ENCODE measurements at regions not wholly inside any gene's neighbourhood (a gene's known extent, or its start where the extent isn't known, plus 50 kb on each side); places are given as distances from the start of the nearest gene placed in this dataset.

DNA sequence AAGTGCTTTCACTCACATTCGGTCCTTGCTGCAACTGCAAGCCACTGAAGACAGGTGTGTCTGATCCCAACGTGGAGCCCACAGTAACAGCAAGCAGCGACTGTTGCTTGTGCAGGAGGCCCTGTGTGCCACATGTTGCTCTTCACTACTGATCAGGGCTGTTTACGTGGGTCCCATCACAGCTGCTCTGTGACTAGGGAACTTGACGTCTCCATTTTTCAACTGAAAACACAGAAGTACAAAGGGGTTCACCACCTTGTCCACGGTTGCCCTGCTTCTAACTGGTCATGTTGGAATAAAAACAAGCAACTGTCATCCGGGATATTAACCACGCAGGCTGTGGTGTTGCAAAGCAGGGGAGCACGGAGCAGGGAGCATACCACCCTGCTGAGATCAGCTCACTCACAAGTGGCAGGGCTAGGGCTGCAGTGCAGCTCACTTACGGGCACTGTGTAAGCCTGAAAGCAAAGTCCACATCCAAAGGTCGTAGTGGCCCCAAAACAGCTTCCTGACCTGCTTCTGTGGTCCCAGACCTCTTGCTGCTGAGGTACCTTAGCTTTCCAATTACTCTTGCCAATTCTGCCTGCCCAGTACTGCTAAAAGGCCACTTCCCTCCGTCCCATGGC lies 105.8 kb upstream of the DUSP22 start:
- Histone ChIP-seq H3K4me3 (replicated peaks in 1 of 3) (no peak overlapping the region), H3K27ac (no peak overlapping the region), H3K36me3 (no peaks in the 10 kb centered on the region), H3K9me3 (no peaks in the 10 kb centered on the region), H3K4me1 (peaks cover 0 to 3% of the 10 kb centered on the region in 2 donors), H3K27me3 (no peaks in the 10 kb centered on the region)
- 61 to 65% methylated on average over 12 of the region's 12 CpGs for WGBS, 2 donors
- TF ChIP-seq, protein P1, sequence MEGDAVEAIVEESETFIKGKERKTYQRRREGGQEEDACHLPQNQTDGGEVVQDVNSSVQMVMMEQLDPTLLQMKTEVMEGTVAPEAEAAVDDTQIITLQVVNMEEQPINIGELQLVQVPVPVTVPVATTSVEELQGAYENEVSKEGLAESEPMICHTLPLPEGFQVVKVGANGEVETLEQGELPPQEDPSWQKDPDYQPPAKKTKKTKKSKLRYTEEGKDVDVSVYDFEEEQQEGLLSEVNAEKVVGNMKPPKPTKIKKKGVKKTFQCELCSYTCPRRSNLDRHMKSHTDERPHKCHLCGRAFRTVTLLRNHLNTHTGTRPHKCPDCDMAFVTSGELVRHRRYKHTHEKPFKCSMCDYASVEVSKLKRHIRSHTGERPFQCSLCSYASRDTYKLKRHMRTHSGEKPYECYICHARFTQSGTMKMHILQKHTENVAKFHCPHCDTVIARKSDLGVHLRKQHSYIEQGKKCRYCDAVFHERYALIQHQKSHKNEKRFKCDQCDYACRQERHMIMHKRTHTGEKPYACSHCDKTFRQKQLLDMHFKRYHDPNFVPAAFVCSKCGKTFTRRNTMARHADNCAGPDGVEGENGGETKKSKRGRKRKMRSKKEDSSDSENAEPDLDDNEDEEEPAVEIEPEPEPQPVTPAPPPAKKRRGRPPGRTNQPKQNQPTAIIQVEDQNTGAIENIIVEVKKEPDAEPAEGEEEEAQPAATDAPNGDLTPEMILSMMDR (IDR thresholded peaks at IDR 0.05), result no peak
- TF ChIP-seq POLR2A (IDR thresholded peaks at IDR 0.05), result no peak
- DNase-seq, result no peak
- intact Hi-C loops (cut with DNase I), result loop anchor here (5.0 kb wide), 1 partner anchor 531 kb away; no protein-coding TSS in a partner anchor

DNA sequence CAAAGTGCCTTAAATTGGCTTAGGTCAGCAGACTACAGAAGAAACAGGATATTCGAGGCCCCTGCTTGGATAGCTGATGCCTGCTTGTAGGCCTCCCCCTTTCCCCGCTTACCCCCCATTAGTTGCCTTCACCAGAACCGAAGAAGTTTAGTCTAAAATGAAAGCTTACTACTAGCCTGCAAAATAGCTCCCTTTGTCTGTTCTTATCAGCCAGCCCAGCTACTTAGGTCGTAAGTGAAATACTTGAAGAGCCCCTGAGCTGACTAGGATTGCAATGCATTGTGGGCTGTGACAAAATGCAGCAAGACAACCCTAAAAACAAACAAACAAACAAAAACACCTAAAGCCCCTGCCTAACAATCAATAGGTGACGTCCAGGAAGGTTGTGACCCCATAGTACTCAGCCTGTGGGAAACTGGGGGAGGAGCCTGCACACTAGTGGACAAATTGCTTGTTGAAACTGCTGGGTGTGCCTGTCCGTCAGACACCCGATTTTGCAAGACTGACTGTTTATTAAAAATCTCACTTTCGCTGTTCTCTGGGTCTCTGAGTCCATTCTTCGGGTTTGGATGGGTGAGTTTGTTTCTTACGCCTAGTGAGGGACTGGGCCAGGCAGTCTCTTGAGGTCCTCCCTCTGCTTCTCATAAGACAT lies 105.0 kb upstream of the DUSP22 start:
- Histone ChIP-seq H3K4me1 (peaks cover 0 to 3% of the 10 kb centered on the region in 2 donors), H3K9me3 (no peaks in the 10 kb centered on the region), H3K36me3 (no peaks in the 10 kb centered on the region), H3K4me3 (replicated peaks in 1 of 3) (no peak overlapping the region), H3K27me3 (no peaks in the 10 kb centered on the region), H3K27ac (no peak overlapping the region)
- WGBS, 2 donors, result 59 to 64% methylated on average over 10 of the region's 10 CpGs
- TF ChIP-seq, protein P1 (IDR thresholded peaks at IDR 0.05), result no peak
- TF ChIP-seq POLR2A (IDR thresholded peaks at IDR 0.05), result no peak
- DNase-seq, result no peak
- intact Hi-C loops (cut with DNase I), result loop anchor here (5.0 kb wide), 1 partner anchor 530 kb away; no protein-coding TSS in a partner anchor

DNA sequence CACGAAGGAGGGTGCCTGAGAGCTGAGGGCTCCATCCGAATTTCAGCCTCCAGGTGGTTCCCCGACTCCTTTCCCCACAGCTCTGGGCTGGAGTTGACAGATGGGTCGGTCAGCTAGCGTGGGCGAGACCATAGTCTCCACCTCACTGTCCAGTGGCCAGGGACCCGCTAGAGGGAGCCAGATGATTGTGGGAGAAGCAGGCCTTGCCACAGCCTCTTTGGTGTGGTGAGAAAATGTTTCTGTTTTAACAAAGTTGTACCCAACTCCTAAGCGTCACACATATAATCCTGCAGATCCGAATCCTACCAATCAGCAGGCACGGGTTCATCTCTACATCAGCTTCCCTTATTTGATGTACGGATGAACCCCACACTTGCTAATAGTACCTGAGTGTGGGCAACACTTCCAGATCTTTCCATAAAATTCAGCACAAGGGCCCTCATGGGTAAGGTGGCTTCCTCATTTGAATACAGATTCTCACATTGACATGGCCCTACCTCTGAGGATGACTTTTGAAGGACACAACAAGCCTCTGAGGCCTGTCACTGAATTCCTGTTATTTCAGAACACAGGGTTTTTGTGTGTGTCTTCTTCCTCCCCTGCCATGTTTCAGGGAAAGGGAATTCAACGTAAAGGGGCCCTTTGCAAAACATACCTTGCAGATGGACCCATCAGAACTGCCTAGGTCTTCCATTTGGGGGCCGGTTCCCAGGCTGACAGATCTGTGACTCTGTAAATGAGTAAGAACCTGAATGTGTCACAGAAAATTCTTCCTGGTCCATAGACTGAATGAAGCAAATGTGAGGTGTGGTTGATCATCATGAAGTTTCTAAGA lies 103.2 kb upstream of the DUSP22 start:
- no peaks in the 10 kb centered on the region for H3K36me3 ChIP-seq
- 26 to 33% methylated on average over 10 to 13 of the region's 13 CpGs for WGBS, 2 donors
- no peaks in the 10 kb centered on the region for H3K9me3 ChIP-seq
- intact Hi-C loops (cut with DNase I), result loop anchor here (5.0 kb wide), 1 partner anchor 528 kb away; no protein-coding TSS in a partner anchor
- no peaks in the 10 kb centered on the region for H3K27me3 ChIP-seq
- H3K27ac ChIP-seq, result no peak overlapping the region
- H3K4me3 ChIP-seq (replicated peaks in 1 of 3), result no peak overlapping the region
- peaks cover 0 to 3% of the 10 kb centered on the region in 2 donors for H3K4me1 ChIP-seq
- TF ChIP-seq, protein P1 (IDR thresholded peaks at IDR 0.05), result peak; percentile 63 to 94 (median 81)
- TF ChIP-seq POLR2A (IDR thresholded peaks at IDR 0.05), result no peak
- peak; percentile 88 to 91 for DNase-seq

DNA sequence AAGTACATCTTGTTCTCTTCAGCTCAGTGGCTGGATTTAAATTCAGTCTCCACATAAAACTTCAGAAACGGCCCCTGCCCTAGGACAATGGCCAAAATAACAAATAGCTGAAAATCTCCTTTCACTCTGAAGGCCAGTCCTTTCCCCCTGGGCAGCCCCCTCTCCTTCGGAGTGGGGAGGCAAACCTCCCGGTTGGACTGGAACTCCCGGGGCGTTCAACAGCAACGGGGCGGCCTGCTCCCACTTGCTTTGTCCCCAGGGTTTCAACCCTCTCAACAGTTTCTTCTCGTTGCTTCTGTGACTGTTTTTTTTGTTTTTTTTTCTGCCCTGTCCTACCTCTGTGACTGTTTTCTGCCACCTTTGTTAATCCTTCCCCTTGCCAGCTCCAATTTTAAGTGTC lies 102.6 kb upstream of the DUSP22 start:
- H3K27me3 ChIP-seq, result no peaks in the 10 kb centered on the region
- no peaks in the 10 kb centered on the region for H3K36me3 ChIP-seq
- peak; percentile 27 to 48 for DNase-seq
- H3K4me1 ChIP-seq, result peaks cover 0 to 3% of the 10 kb centered on the region in 2 donors
- intact Hi-C loops (cut with DNase I), result loop anchor here (5.0 kb wide), 1 partner anchor 528 kb away; no protein-coding TSS in a partner anchor
- H3K9me3 ChIP-seq, result no peaks in the 10 kb centered on the region
- H3K27ac ChIP-seq, result no peak overlapping the region
- WGBS, 2 donors, result 21 to 37% methylated on average over 8 of the region's 8 CpGs
- no peak overlapping the region for H3K4me3 ChIP-seq (replicated peaks in 1 of 3)
- no peak for TF ChIP-seq POLR2A (IDR thresholded peaks at IDR 0.05)
- TF ChIP-seq, protein P1 (IDR thresholded peaks at IDR 0.05), result no peak
